ENCODE measurements at regions not wholly inside any gene's neighbourhood (a gene's known extent, or its start where the extent isn't known, plus 50 kb on each side); places are given as distances from the start of the nearest gene placed in this dataset.

DNA sequence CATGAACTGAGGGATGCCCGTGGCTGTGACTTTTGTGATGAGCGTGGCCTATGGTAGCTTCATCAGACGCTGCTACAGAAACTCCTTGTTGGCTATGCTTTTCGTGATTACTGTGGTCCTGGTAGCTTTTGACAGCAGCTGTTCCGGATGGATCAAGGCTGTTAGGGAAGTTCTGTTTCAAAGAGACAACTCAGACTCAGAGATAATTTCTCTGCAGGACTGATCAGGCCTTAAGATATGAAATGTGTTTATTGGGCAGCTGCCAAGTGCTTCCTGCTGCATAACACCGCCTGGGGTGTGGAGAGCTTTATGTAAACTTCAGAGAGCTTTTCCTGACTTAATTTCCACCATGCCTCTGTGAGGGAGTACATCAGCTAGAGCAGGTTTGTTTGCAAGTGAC, 243.8 kb downstream of the TSN start (continued):
- TF ChIP-seq ZNF280D (tag by site-specific recombination; IDR thresholded peaks at IDR 0.05) (no peak), ZNF600 (tag by site-specific recombination; IDR thresholded peaks at IDR 0.05) (peak; percentile 76; the same call in 1 of the 2 replicates), ZBTB20 (tag by site-specific recombination; IDR thresholded peaks at IDR 0.05) (no peak), SETDB1 (IDR thresholded peaks at IDR 0.05; ENCODE audit: insufficient read length, low read length) (no peak), ZNF23 (tag by site-specific recombination; IDR thresholded peaks at IDR 0.05; ENCODE audit: borderline replicate concordance) (no peak), ZNF138 (tag by site-specific recombination; IDR thresholded peaks at IDR 0.05; ENCODE audit: borderline replicate concordance) (no peak), ZNF449 (tag by site-specific recombination; IDR thresholded peaks at IDR 0.05) (no peak), ZNF133 (tag by site-specific recombination; IDR thresholded peaks at IDR 0.05) (no peak), ZNF473 (tag by site-specific recombination; IDR thresholded peaks at IDR 0.05) (no peak), ZNF398 (tag by site-specific recombination; IDR thresholded peaks at IDR 0.05) (no peak), ZNF121 (tag by site-specific recombination; IDR thresholded peaks at IDR 0.05) (no peak), ZNF530 (tag by site-specific recombination; IDR thresholded peaks at IDR 0.05; ENCODE audit: low read depth) (no peak), GLIS1 (tag by site-specific recombination; IDR thresholded peaks at IDR 0.05) (peak; percentile 51; the same call in 1 of the 2 replicates), PRDM4 (tag by site-specific recombination; IDR thresholded peaks at IDR 0.05) (no peak), INSM2 (tag by site-specific recombination; IDR thresholded peaks at IDR 0.05) (no peak), ZNF16 (tag by site-specific recombination; IDR thresholded peaks at IDR 0.05; ENCODE audit: low read depth) (no peak), ZNF391 (tag by site-specific recombination; IDR thresholded peaks at IDR 0.05; ENCODE audit: borderline replicate concordance, low read depth) (no peak), ZNF423 (tag by site-specific recombination; IDR thresholded peaks at IDR 0.05) (no peak), ZNF214 (tag by site-specific recombination; IDR thresholded peaks at IDR 0.05; ENCODE audit: borderline replicate concordance) (no peak), ZNF624 (tag by site-specific recombination; IDR thresholded peaks at IDR 0.05) (no peak), SCRT1 (tag by site-specific recombination; IDR thresholded peaks at IDR 0.05; ENCODE audit: borderline replicate concordance) (no peak), ZNF571 (tag by site-specific recombination; IDR thresholded peaks at IDR 0.05) (no peak), ZBTB17 (tag by site-specific recombination; IDR thresholded peaks at IDR 0.05) (no peak), WT1 (tag by site-specific recombination; IDR thresholded peaks at IDR 0.05) (peak; percentile 58; the same call in 1 of the 2 replicates)
- TF ChIP-seq, protein P1, sequence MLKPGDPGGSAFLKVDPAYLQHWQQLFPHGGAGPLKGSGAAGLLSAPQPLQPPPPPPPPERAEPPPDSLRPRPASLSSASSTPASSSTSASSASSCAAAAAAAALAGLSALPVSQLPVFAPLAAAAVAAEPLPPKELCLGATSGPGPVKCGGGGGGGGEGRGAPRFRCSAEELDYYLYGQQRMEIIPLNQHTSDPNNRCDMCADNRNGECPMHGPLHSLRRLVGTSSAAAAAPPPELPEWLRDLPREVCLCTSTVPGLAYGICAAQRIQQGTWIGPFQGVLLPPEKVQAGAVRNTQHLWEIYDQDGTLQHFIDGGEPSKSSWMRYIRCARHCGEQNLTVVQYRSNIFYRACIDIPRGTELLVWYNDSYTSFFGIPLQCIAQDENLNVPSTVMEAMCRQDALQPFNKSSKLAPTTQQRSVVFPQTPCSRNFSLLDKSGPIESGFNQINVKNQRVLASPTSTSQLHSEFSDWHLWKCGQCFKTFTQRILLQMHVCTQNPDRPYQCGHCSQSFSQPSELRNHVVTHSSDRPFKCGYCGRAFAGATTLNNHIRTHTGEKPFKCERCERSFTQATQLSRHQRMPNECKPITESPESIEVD (tag by site-specific recombination; IDR thresholded peaks at IDR 0.05) = peak; percentile 57
- TF ChIP-seq, protein P2, sequence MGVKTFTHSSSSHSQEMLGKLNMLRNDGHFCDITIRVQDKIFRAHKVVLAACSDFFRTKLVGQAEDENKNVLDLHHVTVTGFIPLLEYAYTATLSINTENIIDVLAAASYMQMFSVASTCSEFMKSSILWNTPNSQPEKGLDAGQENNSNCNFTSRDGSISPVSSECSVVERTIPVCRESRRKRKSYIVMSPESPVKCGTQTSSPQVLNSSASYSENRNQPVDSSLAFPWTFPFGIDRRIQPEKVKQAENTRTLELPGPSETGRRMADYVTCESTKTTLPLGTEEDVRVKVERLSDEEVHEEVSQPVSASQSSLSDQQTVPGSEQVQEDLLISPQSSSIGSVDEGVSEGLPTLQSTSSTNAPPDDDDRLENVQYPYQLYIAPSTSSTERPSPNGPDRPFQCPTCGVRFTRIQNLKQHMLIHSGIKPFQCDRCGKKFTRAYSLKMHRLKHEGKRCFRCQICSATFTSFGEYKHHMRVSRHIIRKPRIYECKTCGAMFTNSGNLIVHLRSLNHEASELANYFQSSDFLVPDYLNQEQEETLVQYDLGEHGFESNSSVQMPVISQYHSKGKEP (tag by site-specific recombination; IDR thresholded peaks at IDR 0.05) = no peak
